ENCODE measurements at regions not wholly inside any gene's neighbourhood (a gene's known extent, or its start where the extent isn't known, plus 50 kb on each side); places are given as distances from the start of the nearest gene placed in this dataset.
"Not testable (repeated sequence)": the region's sequence is repeated elsewhere in the genome, so short reads cannot be mapped to it uniquely, and the experiment has no call there.

- not testable (repeated sequence) for TF ChIP-seq EZH2 (IDR thresholded peaks at IDR 0.05; ENCODE audit: insufficient read depth, poor library complexity, severe bottlenecking); EZH2phosphoT487 (IDR thresholded peaks at IDR 0.05; ENCODE audit: insufficient read depth, low read depth)
Observed at GRCh38 chr7:115789473-115789872, 241.1 kb downstream of the TFEC start.

All from GM23248 (cell line).